SK-N-SH treated with all-trans-retinoic acid at 6 μM for 48 hours (cell line): ENCODE measurements at regions not wholly inside any gene's neighbourhood (a gene's known extent, or its start where the extent isn't known, plus 50 kb on each side); places are given as distances from the start of the nearest gene placed in this dataset.

Experiments used
- ATAC-seq: fragments of 200-7000 bp; cut with Tn5 transposase; 3 replicates; pipeline ENCODE4 v1.9.1; 2020; ENCODE audit warnings: mild to moderate bottlenecking, moderate library complexity
- ARNTL ChIP-seq: fragments of 450-650 bp; formaldehyde crosslinking; IDR thresholded peaks from 2 replicates; pipeline ENCODE4 v1.5.0; 2020; ENCODE audit warnings: low read depth, mild to moderate bottlenecking, moderate library complexity, borderline replicate concordance
- CSDC2 ChIP-seq: fragments of 250-450 bp; sonication (Bioruptor Pico); IDR thresholded peaks from 2 replicates; pipeline ENCODE4 v1.5.0; 2020; ENCODE audit warnings: mild to moderate bottlenecking, moderate library complexity
- CSRNP3 ChIP-seq: fragments of 250-450 bp; sonication (Bioruptor Pico); IDR thresholded peaks from 2 replicates; pipeline ENCODE4 v1.5.1; 2021; ENCODE audit warnings: mild to moderate bottlenecking, moderate library complexity
- GLIS3 ChIP-seq: fragments of 250-450 bp; sonication (Bioruptor Pico); IDR thresholded peaks from 2 replicates; pipeline ENCODE4 v1.5.0; 2020; ENCODE audit warnings: mild to moderate bottlenecking, moderate library complexity
- ISL1 ChIP-seq: fragments of 250-450 bp; sonication (Bioruptor Pico); IDR thresholded peaks from 2 replicates; pipeline ENCODE4 v2.1.2; 2022; ENCODE audit warnings: mild to moderate bottlenecking, moderate library complexity
- OSR1 ChIP-seq: fragments of 250-450 bp; sonication (Bioruptor Pico); IDR thresholded peaks from 2 replicates; pipeline ENCODE4 v1.8.0; 2022; ENCODE audit warnings: moderate library complexity, mild to moderate bottlenecking, inconsistent platforms
- PATZ1 ChIP-seq: fragments of 250-450 bp; sonication (Bioruptor Pico); IDR thresholded peaks from 2 replicates; pipeline ENCODE4 v1.8.0; 2020; ENCODE audit warnings: mild to moderate bottlenecking, moderate library complexity, borderline replicate concordance
- PPARA ChIP-seq: fragments of 250-450 bp; sonication (Bioruptor Pico); IDR thresholded peaks from 2 replicates; pipeline ENCODE4 v1.5.0; 2020; ENCODE audit warnings: mild to moderate bottlenecking, borderline replicate concordance
- RARB ChIP-seq: fragments of 250-450 bp; sonication (Bioruptor Pico); IDR thresholded peaks from 2 replicates; pipeline ENCODE4 v1.8.0; 2021; ENCODE audit warnings: mild to moderate bottlenecking, moderate library complexity
- SNAI2 ChIP-seq: fragments of 250-450 bp; sonication (Bioruptor Pico); IDR thresholded peaks from 2 replicates; pipeline ENCODE4 v1.5.0; 2020; ENCODE audit warnings: mild to moderate bottlenecking, moderate library complexity
- TCF4 ChIP-seq: fragments of 250-450 bp; sonication (Bioruptor Pico); IDR thresholded peaks from 2 replicates; pipeline ENCODE4 v1.8.0; 2021; ENCODE audit warnings: mild to moderate bottlenecking, moderate library complexity, borderline replicate concordance
- TOX ChIP-seq: fragments of 250-450 bp; sonication (Bioruptor Pico); IDR thresholded peaks from 2 replicates; pipeline ENCODE4 v1.8.0; 2021; ENCODE audit warnings: mild to moderate bottlenecking, moderate library complexity, borderline replicate concordance
- TSHZ2 ChIP-seq: fragments of 250-450 bp; sonication (Bioruptor Pico); IDR thresholded peaks from 2 replicates; pipeline ENCODE4 v1.5.0; 2020; ENCODE audit warnings: mild to moderate bottlenecking, moderate library complexity
- ZC3H10 ChIP-seq: fragments of 250-450 bp; sonication (Bioruptor Pico); IDR thresholded peaks from 2 replicates; pipeline ENCODE4 v1.5.1; 2021; ENCODE audit warnings: mild to moderate bottlenecking, moderate library complexity
- ZFP3 ChIP-seq: fragments of 250-450 bp; sonication (Bioruptor Pico); IDR thresholded peaks from 2 replicates; pipeline ENCODE4 v1.5.0; 2020; ENCODE audit warnings: mild to moderate bottlenecking, moderate library complexity
- ZFP30 ChIP-seq: fragments of 450-650 bp; formaldehyde crosslinking; IDR thresholded peaks from 2 replicates; pipeline ENCODE4 v1.5.0; 2022; ENCODE audit warnings: mild to moderate bottlenecking, moderate library complexity
- ZNF565 ChIP-seq: fragments of 450-650 bp; formaldehyde crosslinking; conservative IDR thresholded peaks from 2 replicates; pipeline ENCODE4 v1.5.0; 2020; ENCODE audit warnings: low read depth, mild to moderate bottlenecking, moderate library complexity
- ZNF70 ChIP-seq: fragments of 450-650 bp; formaldehyde crosslinking; IDR thresholded peaks from 2 replicates; pipeline ENCODE4 v1.5.0; 2020; ENCODE audit warnings: mild to moderate bottlenecking, moderate library complexity
- ZNF8 ChIP-seq: fragments of 450-650 bp; formaldehyde crosslinking; IDR thresholded peaks from 2 replicates; pipeline ENCODE4 v1.5.0; 2020; ENCODE audit warnings: mild to moderate bottlenecking, moderate library complexity

GRCh38 chr6:113645576-113645970 lies 211.6 kb upstream of the MARCKS start:
- TF ChIP-seq PATZ1 (CRISPR knock-in tag) (no peak), ISL1 (CRISPR knock-in tag) (peak; percentile 41; the same call in 1 of the 2 replicates)
- peak; percentile 90 for ATAC-seq

GRCh38 chr6:113645986-113646385 lies 211.2 kb upstream of the MARCKS start:
- TF ChIP-seq ZNF70 (CRISPR knock-in tag) (no peak), OSR1 (CRISPR knock-in tag) (no peak), ZFP3 (CRISPR knock-in tag) (no peak), ZC3H10 (CRISPR knock-in tag) (no peak), RARB (CRISPR knock-in tag) (no peak), ZNF565 (CRISPR knock-in tag) (no peak), SNAI2 (no peak), ARNTL (no peak), CSRNP3 (CRISPR knock-in tag) (no peak), TCF4 (CRISPR knock-in tag) (no peak), CSDC2 (no peak), GLIS3 (CRISPR knock-in tag) (no peak), PPARA (CRISPR knock-in tag) (no peak), TSHZ2 (no peak), ZNF8 (CRISPR knock-in tag) (no peak), PATZ1 (CRISPR knock-in tag) (no peak), TOX (no peak)
- TF ChIP-seq, all 23 proteins: peak for 0
- ATAC-seq = no peak; the same call in 2 of the 3 replicates

GRCh38 chr6:113646701-113647100 lies 210.4 kb upstream of the MARCKS start:
- TF ChIP-seq ISL1 (CRISPR knock-in tag) (no peak), ZFP30 (CRISPR knock-in tag) (no peak), TSHZ2 (no peak), ZNF70 (CRISPR knock-in tag) (no peak), ARNTL (no peak), TOX (no peak), ZNF8 (CRISPR knock-in tag) (no peak), CSRNP3 (CRISPR knock-in tag) (no peak), CSDC2 (no peak), ZNF565 (CRISPR knock-in tag) (no peak), ZC3H10 (CRISPR knock-in tag) (no peak), ZFP3 (CRISPR knock-in tag) (no peak), OSR1 (CRISPR knock-in tag) (no peak), SNAI2 (no peak)
- ATAC-seq = no peak
